GM12878 (cell line): ENCODE measurements at regions not wholly inside any gene's neighbourhood (a gene's known extent, or its start where the extent isn't known, plus 50 kb on each side); places are given as distances from the start of the nearest gene placed in this dataset.

Source experiments
- CHD1 ChIP-seq: IDR thresholded peaks from 2 replicates; pipeline ENCODE4 v1.6.1; 2012; ENCODE audit warnings: low read depth, low read length, improper control_type of control experiment
- EZH2 ChIP-seq: IDR thresholded peaks from 2 replicates; pipeline ENCODE4 v1.6.1; 2012; ENCODE audit warnings: low read depth, mild to moderate bottlenecking, control low read depth, inconsistent platforms, low read length, borderline replicate concordance; ENCODE audit not compliant: control insufficient read depth
- GABPA ChIP-seq: IDR thresholded peaks from 2 replicates; pipeline ENCODE4 v1.6.1; 2014; ENCODE audit warnings: antibody characterized with exemption, low read depth, mild to moderate bottlenecking, inconsistent platforms
- HDAC6 ChIP-seq: fragments of 200-600 bp; sonication (generic); IDR thresholded peaks from one replicate; pipeline ENCODE4 v1.8.0; 2017; ENCODE audit warnings: antibody characterized with exemption; ENCODE audit not compliant: unreplicated experiment
- NFYB ChIP-seq: IDR thresholded peaks from 2 replicates; pipeline ENCODE4 v1.6.1; 2011; ENCODE audit warnings: low read depth, mild to moderate bottlenecking, low read length, improper control_type of control experiment, moderate library complexity; ENCODE audit not compliant: insufficient read depth
- POLR2A ChIP-seq: IDR thresholded peaks from 2 replicates; pipeline ENCODE4 v1.6.1; 2011; ENCODE audit warnings: low read depth, mild to moderate bottlenecking, low read length
- POLR2AphosphoS5 ChIP-seq: IDR thresholded peaks from 2 replicates; pipeline ENCODE4 v1.6.1; 2011; ENCODE audit warnings: mild to moderate bottlenecking, low read length, inconsistent platforms
- SIN3A ChIP-seq: IDR thresholded peaks from 2 replicates; pipeline ENCODE4 v1.6.1; 2012; ENCODE audit warnings: low read depth, low read length, improper control_type of control experiment
- SMC3 ChIP-seq: IDR thresholded peaks from 2 replicates; pipeline ENCODE4 v1.6.1; 2011; ENCODE audit warnings: low read length, improper control_type of control experiment, borderline replicate concordance
- TF ChIP-seq, protein P1 (sequence below), 3 experiments: IDR thresholded peaks in 2 of 3; conservative IDR thresholded peaks in 1 of 3; 2 replicates each; pipeline ENCODE4 v1.5.1; 2011; ENCODE audit warnings: low read depth in 3 of 3, low read length in 3 of 3, mild to moderate bottlenecking in 3 of 3, control low read depth in 2 of 3, moderate library complexity in 2 of 3, inconsistent platforms in 1 of 3, mixed read lengths in 1 of 3; ENCODE audit not compliant: control insufficient read depth in 2 of 3, insufficient read depth in 1 of 3; ENCODE audit errors: extremely low read depth in 1 of 3
- TF ChIP-seq, protein P2 (sequence below): IDR thresholded peaks from 2 replicates; pipeline ENCODE4 v1.6.1; 2011; ENCODE audit warnings: low read depth, mild to moderate bottlenecking, low read length, moderate library complexity, borderline replicate concordance; ENCODE audit errors: extremely low read depth
- TF ChIP-seq, protein P3 (sequence below): IDR thresholded peaks from 2 replicates; pipeline ENCODE4 v1.6.1; 2012; ENCODE audit warnings: low read depth, low read length, improper control_type of control experiment
- TF ChIP-seq, protein P4 (sequence below): IDR thresholded peaks from 2 replicates; pipeline ENCODE4 v1.6.1; 2012; ENCODE audit warnings: low read depth, low read length, improper control_type of control experiment

DNA sequence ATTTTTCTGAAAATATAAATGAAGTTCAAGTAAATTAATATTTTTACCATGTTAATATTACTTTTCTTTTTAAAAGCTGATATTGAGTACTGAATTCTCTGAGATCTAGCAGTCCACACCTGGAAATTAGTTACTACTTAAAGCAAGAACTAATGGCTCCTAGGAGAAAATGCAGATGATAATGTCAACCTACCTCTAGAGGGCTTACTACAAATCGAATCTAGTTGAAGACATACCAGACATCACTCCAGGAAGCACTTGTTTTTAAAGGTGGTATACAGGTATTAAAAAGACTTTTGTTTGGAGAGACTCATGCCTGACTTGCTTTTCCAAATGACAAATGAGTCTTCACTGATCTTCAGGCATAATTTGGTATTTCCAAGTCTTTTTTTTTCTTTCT is 516.4 kb upstream of the BOD1L1 start:
- TF ChIP-seq CHD1 = no peak
- TF ChIP-seq, protein P1, sequence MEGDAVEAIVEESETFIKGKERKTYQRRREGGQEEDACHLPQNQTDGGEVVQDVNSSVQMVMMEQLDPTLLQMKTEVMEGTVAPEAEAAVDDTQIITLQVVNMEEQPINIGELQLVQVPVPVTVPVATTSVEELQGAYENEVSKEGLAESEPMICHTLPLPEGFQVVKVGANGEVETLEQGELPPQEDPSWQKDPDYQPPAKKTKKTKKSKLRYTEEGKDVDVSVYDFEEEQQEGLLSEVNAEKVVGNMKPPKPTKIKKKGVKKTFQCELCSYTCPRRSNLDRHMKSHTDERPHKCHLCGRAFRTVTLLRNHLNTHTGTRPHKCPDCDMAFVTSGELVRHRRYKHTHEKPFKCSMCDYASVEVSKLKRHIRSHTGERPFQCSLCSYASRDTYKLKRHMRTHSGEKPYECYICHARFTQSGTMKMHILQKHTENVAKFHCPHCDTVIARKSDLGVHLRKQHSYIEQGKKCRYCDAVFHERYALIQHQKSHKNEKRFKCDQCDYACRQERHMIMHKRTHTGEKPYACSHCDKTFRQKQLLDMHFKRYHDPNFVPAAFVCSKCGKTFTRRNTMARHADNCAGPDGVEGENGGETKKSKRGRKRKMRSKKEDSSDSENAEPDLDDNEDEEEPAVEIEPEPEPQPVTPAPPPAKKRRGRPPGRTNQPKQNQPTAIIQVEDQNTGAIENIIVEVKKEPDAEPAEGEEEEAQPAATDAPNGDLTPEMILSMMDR (IDR thresholded peaks at IDR 0.05 in 2 of 3, conservative IDR thresholded peaks at IDR 0.05 in 1 of 3; ENCODE audit: control insufficient read depth in 2 of 3, extremely low read depth in 1 of 3, insufficient read depth in 1 of 3, low read depth in 3 of 3, low read length in 3 of 3) = no peak; a peak in 1 of 6 replicates
- no peak for TF ChIP-seq EZH2
- no peak for TF ChIP-seq POLR2AphosphoS5
- TF ChIP-seq GABPA = no peak
- TF ChIP-seq NFYB = no peak
- TF ChIP-seq, protein P2, sequence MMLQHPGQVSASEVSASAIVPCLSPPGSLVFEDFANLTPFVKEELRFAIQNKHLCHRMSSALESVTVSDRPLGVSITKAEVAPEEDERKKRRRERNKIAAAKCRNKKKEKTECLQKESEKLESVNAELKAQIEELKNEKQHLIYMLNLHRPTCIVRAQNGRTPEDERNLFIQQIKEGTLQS = no peak
- TF ChIP-seq, protein P3, sequence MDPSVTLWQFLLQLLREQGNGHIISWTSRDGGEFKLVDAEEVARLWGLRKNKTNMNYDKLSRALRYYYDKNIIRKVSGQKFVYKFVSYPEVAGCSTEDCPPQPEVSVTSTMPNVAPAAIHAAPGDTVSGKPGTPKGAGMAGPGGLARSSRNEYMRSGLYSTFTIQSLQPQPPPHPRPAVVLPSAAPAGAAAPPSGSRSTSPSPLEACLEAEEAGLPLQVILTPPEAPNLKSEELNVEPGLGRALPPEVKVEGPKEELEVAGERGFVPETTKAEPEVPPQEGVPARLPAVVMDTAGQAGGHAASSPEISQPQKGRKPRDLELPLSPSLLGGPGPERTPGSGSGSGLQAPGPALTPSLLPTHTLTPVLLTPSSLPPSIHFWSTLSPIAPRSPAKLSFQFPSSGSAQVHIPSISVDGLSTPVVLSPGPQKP = no peak
- no peak for TF ChIP-seq SIN3A
- no peak for TF ChIP-seq SMC3
- no peak for TF ChIP-seq HDAC6
- TF ChIP-seq, protein P4, sequence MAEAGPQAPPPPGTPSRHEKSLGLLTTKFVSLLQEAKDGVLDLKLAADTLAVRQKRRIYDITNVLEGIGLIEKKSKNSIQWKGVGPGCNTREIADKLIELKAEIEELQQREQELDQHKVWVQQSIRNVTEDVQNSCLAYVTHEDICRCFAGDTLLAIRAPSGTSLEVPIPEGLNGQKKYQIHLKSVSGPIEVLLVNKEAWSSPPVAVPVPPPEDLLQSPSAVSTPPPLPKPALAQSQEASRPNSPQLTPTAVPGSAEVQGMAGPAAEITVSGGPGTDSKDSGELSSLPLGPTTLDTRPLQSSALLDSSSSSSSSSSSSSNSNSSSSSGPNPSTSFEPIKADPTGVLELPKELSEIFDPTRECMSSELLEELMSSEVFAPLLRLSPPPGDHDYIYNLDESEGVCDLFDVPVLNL = no peak
- no peak for TF ChIP-seq POLR2A
